CD4-positive, alpha-beta T cell (primary cell): ENCODE measurements at regions not wholly inside any gene's neighbourhood (a gene's known extent, or its start where the extent isn't known, plus 50 kb on each side); places are given as distances from the start of the nearest gene placed in this dataset.

Experiments used
- ATAC-seq: fragments of 200-7000 bp; cut with Tn5 transposase; one replicate; pipeline ENCODE4 v1.10.0; 2022; ENCODE audit warnings: mild to moderate bottlenecking; ENCODE audit not compliant: poor library complexity
- CTCF ChIA-PET: fragments of 350-600 bp; sonication (Branson Sonifier 250); formaldehyde crosslinking; loops from one replicate; lab custom pipeline; 2021; ENCODE audit warnings: antibody characterized with exemption, inconsistent platforms; lab: Charles Lee
- POLR2A ChIA-PET: fragments of 350-600 bp; sonication (Branson Sonifier 250); formaldehyde crosslinking; loops from one replicate; lab custom pipeline; 2021; ENCODE audit warnings: antibody characterized with exemption, inconsistent platforms; lab: Charles Lee
- DNase-seq, 14 experiments: peaks; one replicate each; pipeline ENCODE4 v3.0.0-alpha.2; 2013 to 2020; ENCODE audit warnings: mixed read lengths in 2 of 14
- H3K27ac ChIP-seq, 2 donors: one replicate each; pipeline versions ENCODE4 v1.5.1 to v1.7.0; 2013; ENCODE audit warnings: low read length in 2 of 2, low read depth in 1 of 2, mild to moderate bottlenecking in 1 of 2
- H3K27me3 ChIP-seq, 2 experiments: 1 replicate in 1 of 2; 2 replicates in 1 of 2; pipeline versions ENCODE4 v1.6.1 to v1.7.0; 2013; ENCODE audit warnings: low read length in 2 of 2, control low read depth in 1 of 2, mild to moderate bottlenecking in 1 of 2, moderate library complexity in 1 of 2; ENCODE audit not compliant: insufficient read depth in 2 of 2, control insufficient read depth in 1 of 2
- H3K36me3 ChIP-seq: one replicate; pipeline ENCODE4 v1.6.1; 2013; ENCODE audit warnings: low read length, control low read depth; ENCODE audit not compliant: insufficient read depth
- H3K4me1 ChIP-seq: one replicate; pipeline ENCODE4 v1.6.1; 2013; ENCODE audit warnings: low read length, control low read depth; ENCODE audit not compliant: insufficient read depth
- H3K4me3 ChIP-seq: one replicate; pipeline ENCODE4 v1.5.1; 2013; ENCODE audit warnings: mild to moderate bottlenecking, low read length, moderate library complexity
- H3K9me3 ChIP-seq, 2 experiments: 1 replicate in 1 of 2; 2 replicates in 1 of 2; pipeline versions ENCODE4 v1.6.1 to v1.7.0; 2013; ENCODE audit warnings: low read length in 2 of 2, mild to moderate bottlenecking in 2 of 2, control low read depth in 1 of 2, moderate library complexity in 1 of 2; ENCODE audit not compliant: control insufficient read depth in 1 of 2, insufficient read depth in 1 of 2
- H3K27ac Mint-ChIP-seq: one replicate; pipeline ENCODE4 v1.8.0; 2020; ENCODE audit warnings: mixed read lengths
- H3K27me3 Mint-ChIP-seq: one replicate; pipeline ENCODE4 v1.8.0; 2021; ENCODE audit warnings: mixed read lengths
- H3K36me3 Mint-ChIP-seq: one replicate; pipeline ENCODE4 v1.8.0; 2021; ENCODE audit warnings: low read depth, mixed read lengths
- H3K4me1 Mint-ChIP-seq: one replicate; pipeline ENCODE4 v1.8.0; 2021; ENCODE audit warnings: low read depth, mixed read lengths
- H3K4me3 Mint-ChIP-seq: one replicate; pipeline ENCODE4 v1.8.0; 2020; ENCODE audit warnings: mild to moderate bottlenecking, mixed read lengths
- H3K9me3 Mint-ChIP-seq: one replicate; pipeline ENCODE4 v1.8.0; 2020; ENCODE audit warnings: mixed read lengths
- CTCF ChIP-seq: fragments of 200-600 bp; IDR thresholded peaks from one replicate; pipeline ENCODE4 v1.8.0; 2022; ENCODE audit warnings: antibody characterized with exemption, mild to moderate bottlenecking
- intact Hi-C, 2 experiments: fragments of 100-400 bp; cut with DNase I in 1 of 2; cut with micrococcal nuclease in 1 of 2; formaldehyde crosslinking; loops; one replicate each; pipeline versions ENCODE4 v1.15.1 to v1.9.0; 2023 to 2025; cut with DNase I, micrococcal nuclease

GRCh38 chr9:23361096-23361495 lies 464.9 kb downstream of the ELAVL2 start:
- CTCF ChIA-PET: no interaction called here
- no peak overlapping the region for H3K4me3 ChIP-seq
- peaks cover 13% of the 10 kb centered on the region for H3K9me3 Mint-ChIP-seq

GRCh38 chr9:23372703-23373102 lies 453.3 kb downstream of the ELAVL2 start:
- H3K9me3 Mint-ChIP-seq: no peaks in the 10 kb centered on the region
- Histone ChIP-seq H3K36me3 (no peaks in the 10 kb centered on the region), H3K27ac (no peak overlapping the region), H3K4me3 (no peak overlapping the region), H3K4me1 (no peaks in the 10 kb centered on the region), H3K27me3 (no peaks in the 10 kb centered on the region), H3K9me3 (no peaks in the 10 kb centered on the region)
- DNase-seq (no peak), ATAC-seq (no peak)
- no peak for TF ChIP-seq CTCF
- H3K27ac Mint-ChIP-seq: no peak overlapping the region
- H3K4me1 Mint-ChIP-seq: no peaks in the 10 kb centered on the region
- POLR2A ChIA-PET: no interaction called here
- no peaks in the 10 kb centered on the region for H3K36me3 Mint-ChIP-seq
- CTCF ChIA-PET: no interaction called here
- no peaks in the 10 kb centered on the region for H3K27me3 Mint-ChIP-seq
- intact Hi-C loops: no loop called here
- H3K4me3 Mint-ChIP-seq: no peak overlapping the region

More at GRCh38 chr9:23361096-23361495, 464.9 kb downstream of the ELAVL2 start:
- no peak for ATAC-seq
- Histone ChIP-seq H3K36me3 (no peaks in the 10 kb centered on the region), H3K27ac (no peak overlapping the region), H3K9me3 (peaks cover 0 to 13% of the 10 kb centered on the region in 2 experiments), H3K4me1 (no peaks in the 10 kb centered on the region), H3K27me3 (no peaks in the 10 kb centered on the region)
- no peak for DNase-seq
- Mint-ChIP-seq H3K27me3 (no peaks in the 10 kb centered on the region), H3K4me3 (no peak overlapping the region), H3K27ac (no peak overlapping the region), H3K4me1 (no peaks in the 10 kb centered on the region), H3K36me3 (no peaks in the 10 kb centered on the region)
- POLR2A ChIA-PET: no interaction called here
- intact Hi-C loops: loop anchor here in 1 of 2 experiments (10.0 kb wide), 1 partner anchor 56 kb away; no protein-coding TSS in a partner anchor
- TF ChIP-seq CTCF: no peak

DNA sequence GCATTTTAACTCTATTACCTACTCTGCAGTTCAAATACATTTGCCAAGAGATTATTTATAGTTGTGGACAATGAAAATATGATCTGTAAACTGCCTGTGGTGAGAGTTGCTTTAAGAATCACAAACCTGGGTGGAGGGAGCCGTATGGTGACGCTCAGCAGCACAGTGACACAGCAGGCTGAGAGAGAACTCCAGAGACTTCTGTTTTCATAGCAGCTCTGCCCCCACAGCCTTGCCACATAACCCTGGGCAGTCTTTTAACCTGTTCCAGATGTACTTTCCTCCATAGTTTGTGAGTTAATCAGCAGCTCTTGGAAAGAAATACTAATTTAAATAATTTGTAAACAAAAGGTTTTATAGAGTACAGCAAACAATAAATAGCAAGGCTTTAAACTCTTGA lies 450.5 kb downstream of the ELAVL2 start:
- intact Hi-C loops: no loop called here
- Histone ChIP-seq H3K9me3 (no peaks in the 10 kb centered on the region), H3K4me1 (no peaks in the 10 kb centered on the region), H3K27me3 (no peaks in the 10 kb centered on the region), H3K36me3 (no peaks in the 10 kb centered on the region), H3K4me3 (no peak overlapping the region), H3K27ac (no peak overlapping the region)
- no peak for TF ChIP-seq CTCF
- ChIA-PET CTCF (no interaction called here), POLR2A (no interaction called here)
- no peaks in the 10 kb centered on the region for H3K27me3 Mint-ChIP-seq
- H3K4me1 Mint-ChIP-seq: no peaks in the 10 kb centered on the region
- no peak for ATAC-seq
- no peak overlapping the region for H3K27ac Mint-ChIP-seq
- no peak overlapping the region for H3K4me3 Mint-ChIP-seq
- no peaks in the 10 kb centered on the region for H3K36me3 Mint-ChIP-seq
- H3K9me3 Mint-ChIP-seq: no peaks in the 10 kb centered on the region
- no peak for DNase-seq
